PFSK-1 (cell line): ENCODE measurements at regions not wholly inside any gene's neighbourhood (a gene's known extent, or its start where the extent isn't known, plus 50 kb on each side); places are given as distances from the start of the nearest gene placed in this dataset.

Experiments
- FOXP2 ChIP-seq: optimal IDR thresholded peaks from 2 replicates; pipeline ENCODE3; 2011; ENCODE audit warnings: borderline replicate concordance, control low read depth, inconsistent platforms; ENCODE audit not compliant: insufficient read depth; ENCODE audit errors: extremely low read length, extremely low read depth
- POLR2AphosphoS5 ChIP-seq: IDR thresholded peaks from 2 replicates; pipeline ENCODE4 v1.6.1; 2012; ENCODE audit warnings: low read depth, mild to moderate bottlenecking, control low read depth, low read length, moderate library complexity
- REST ChIP-seq, 2 experiments: IDR thresholded peaks; 2 replicates each; pipeline versions ENCODE4 v1.6.1 to v1.8.0; 2011 to 2012; ENCODE audit warnings: low read depth in 2 of 2, low read length in 2 of 2, control low read depth in 1 of 2, inconsistent platforms in 1 of 2, mild to moderate bottlenecking in 1 of 2, moderate library complexity in 1 of 2; ENCODE audit not compliant: insufficient read depth in 1 of 2
- SIN3A ChIP-seq: IDR thresholded peaks from 2 replicates; pipeline ENCODE4 v1.6.1; 2012; ENCODE audit warnings: mild to moderate bottlenecking, low read length, moderate library complexity, borderline replicate concordance; ENCODE audit not compliant: insufficient read depth
- TAF1 ChIP-seq: IDR thresholded peaks from 2 replicates; pipeline ENCODE4 v1.6.1; 2012; ENCODE audit warnings: low read length, control low read depth, borderline replicate concordance; ENCODE audit not compliant: insufficient read depth

DNA sequence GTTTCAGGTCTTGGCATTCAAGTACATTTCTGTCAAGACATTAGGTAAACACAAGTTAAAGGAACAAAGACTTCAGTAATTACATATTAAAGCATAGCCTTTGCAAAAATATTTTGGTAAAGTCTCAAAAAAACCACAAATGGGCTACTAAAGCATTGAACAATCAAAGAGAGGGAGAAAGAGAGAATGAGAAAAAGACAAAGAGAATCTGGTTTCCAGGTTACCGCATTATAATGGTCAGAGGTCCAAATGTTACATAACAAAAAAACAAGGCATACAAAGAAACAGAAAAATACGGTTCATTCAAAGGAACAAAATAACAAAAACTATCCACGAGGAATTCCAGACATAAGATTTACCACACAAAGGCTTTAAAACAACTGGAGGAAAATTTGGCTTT is 327.9 kb downstream of the AKAIN1 start:
- TF ChIP-seq SIN3A (no peak), POLR2AphosphoS5 (no peak), FOXP2 (no peak), TAF1 (no peak), REST (IDR thresholded peaks at IDR 0.05; ENCODE audit: insufficient read depth in 1 of 2, low read depth in 2 of 2, low read length in 2 of 2) (no peak)

GRCh38 chr18:4858379-4859127 is 338.5 kb downstream of the AKAIN1 start:
- TF ChIP-seq TAF1 (no peak), SIN3A (no peak), POLR2AphosphoS5 (no peak), FOXP2 (no peak), REST (IDR thresholded peaks at IDR 0.05; ENCODE audit: insufficient read depth in 1 of 2, low read depth in 2 of 2, low read length in 2 of 2) (no peak)

GRCh38 chr18:4854671-4855070 is 342.4 kb downstream of the AKAIN1 start:
- no peak for TF ChIP-seq REST (IDR thresholded peaks at IDR 0.05; ENCODE audit: insufficient read depth in 1 of 2, low read depth in 2 of 2, low read length in 2 of 2)
- TF ChIP-seq POLR2AphosphoS5, result no peak
- no peak for TF ChIP-seq TAF1
- no peak for TF ChIP-seq FOXP2
- no peak for TF ChIP-seq SIN3A

DNA sequence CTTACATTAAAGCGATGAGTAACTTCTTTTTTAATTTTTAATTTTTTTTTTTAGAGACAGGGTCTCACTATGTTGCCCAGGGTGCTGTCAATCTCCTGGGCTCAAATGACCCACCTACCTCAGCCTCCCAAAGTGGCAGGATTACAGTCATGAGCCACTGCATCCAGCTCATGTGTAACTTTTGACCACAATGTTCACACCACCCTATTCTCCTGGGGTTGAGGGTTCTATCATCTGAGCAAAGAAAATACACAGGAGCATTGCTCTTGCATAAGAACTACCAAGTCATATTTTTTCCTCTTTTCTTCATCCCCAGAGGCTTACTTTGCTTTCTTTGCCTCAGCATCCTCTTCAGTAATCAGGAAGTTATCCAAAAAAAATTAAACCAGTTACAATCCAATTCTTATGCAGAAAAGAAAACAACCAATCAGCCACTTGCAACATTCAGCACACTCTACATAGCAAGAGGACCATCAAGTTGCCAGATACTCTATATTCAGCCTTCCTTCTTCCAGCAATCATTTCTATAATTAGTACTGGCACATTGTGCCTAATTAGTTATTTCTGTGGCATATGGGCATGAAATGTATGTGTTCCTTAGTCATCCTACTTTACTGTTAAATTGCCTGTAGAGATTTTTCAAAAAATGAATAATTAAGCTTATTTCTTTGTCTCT is 345.6 kb downstream of the AKAIN1 start:
- TF ChIP-seq SIN3A (no peak), REST (IDR thresholded peaks at IDR 0.05; ENCODE audit: insufficient read depth in 1 of 2, low read depth in 2 of 2, low read length in 2 of 2) (no peak), FOXP2 (no peak), TAF1 (no peak), POLR2AphosphoS5 (no peak)
